GM13977 (cell line): ENCODE measurements at regions not wholly inside any gene's neighbourhood (a gene's known extent, or its start where the extent isn't known, plus 50 kb on each side); places are given as distances from the start of the nearest gene placed in this dataset.

Experiments used
- DNase-seq: peaks from one replicate; pipeline ENCODE4 v3.0.0; 2012; ENCODE audit warnings: low spot score
- CTCF ChIP-seq: IDR thresholded peaks from 2 replicates; pipeline ENCODE4 v1.5.1; 2012; ENCODE audit warnings: mild to moderate bottlenecking, control low read depth; ENCODE audit not compliant: insufficient read depth; ENCODE audit errors: extremely low read depth, missing control alignments
- in situ Hi-C: fragments of 300-500 bp; cut with MboI; formaldehyde crosslinking; loops from one replicate; pipeline ENCODE4 v1.12.0; 2022; ENCODE audit warnings: low sequenced_read_pairs, low pct_unique_long_range_greater_than_20kb, mixed read lengths, inconsistent platforms; ENCODE audit not compliant: unreplicated experiment

- no peak for DNase-seq
- no peak for TF ChIP-seq CTCF
- in situ Hi-C loops: no loop called here
Measured at GRCh38 chr16:87174061-87174460, 143.1 kb downstream of the C16orf95 start.

- TF ChIP-seq CTCF: no peak
- no peak for DNase-seq
- in situ Hi-C loops: no loop called here
Measured at GRCh38 chr16:87176735-87177134, 140.5 kb downstream of the C16orf95 start.

DNA sequence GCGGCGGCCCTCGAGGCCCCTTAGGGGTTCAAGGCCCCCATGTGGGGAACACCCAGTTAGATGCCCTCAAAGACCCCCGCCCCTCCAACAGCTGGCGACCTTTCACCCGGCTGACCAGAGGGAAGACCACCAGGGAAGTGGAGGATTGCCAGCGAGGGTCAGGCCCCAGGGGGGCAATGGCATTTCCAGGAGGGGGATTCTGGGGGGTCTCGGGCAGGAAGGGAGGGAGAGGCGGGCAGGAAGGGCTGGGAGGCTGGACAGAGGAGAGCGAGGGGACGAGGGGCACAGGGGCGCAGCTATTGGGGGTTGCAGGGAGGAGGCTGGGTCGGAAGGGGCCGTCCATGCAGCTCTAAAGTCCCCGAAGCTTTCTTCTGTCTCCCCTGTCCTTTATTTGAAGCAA lies 139.5 kb downstream of the C16orf95 start:
- no peak for TF ChIP-seq CTCF
- in situ Hi-C loops: no loop called here
- no peak for DNase-seq

- TF ChIP-seq CTCF: no peak
- no peak for DNase-seq
- in situ Hi-C loops: no loop called here
Measured at GRCh38 chr16:87178177-87178863, 138.9 kb downstream of the C16orf95 start.

GRCh38 chr16:87178977-87179376 lies 138.2 kb downstream of the C16orf95 start:
- in situ Hi-C loops: no loop called here
- no peak for TF ChIP-seq CTCF
- DNase-seq: no peak

DNA sequence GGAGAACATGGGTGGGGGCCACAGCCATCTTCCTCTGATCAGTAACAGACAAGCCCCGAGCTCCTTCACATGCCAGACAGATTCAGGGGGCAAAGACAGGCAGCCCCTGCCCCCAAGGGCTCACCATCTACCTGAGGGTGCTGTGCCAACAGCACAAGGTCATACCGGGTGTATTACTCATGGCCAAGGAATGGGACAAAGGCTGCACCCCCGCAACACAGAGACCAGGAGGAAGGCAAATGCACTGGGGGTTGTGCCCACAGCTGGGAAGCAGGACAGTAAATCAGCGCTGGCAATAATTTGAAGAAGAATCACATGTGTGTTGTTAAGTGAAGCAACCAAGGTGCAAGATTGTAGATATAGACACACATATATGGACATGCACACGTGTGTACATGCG lies 137.1 kb downstream of the C16orf95 start:
- in situ Hi-C loops: no loop called here
- DNase-seq: no peak
- TF ChIP-seq CTCF: no peak

- TF ChIP-seq CTCF: no peak
- in situ Hi-C loops: no loop called here
- no peak for DNase-seq
Measured at GRCh38 chr16:87182759-87183158, 134.4 kb downstream of the C16orf95 start.
